ENCODE measurements at regions not wholly inside any gene's neighbourhood (a gene's known extent, or its start where the extent isn't known, plus 50 kb on each side); places are given as distances from the start of the nearest gene placed in this dataset.

- H2BK5ac ChIP-seq (ENCODE audit: low read depth, low read length, poor library complexity, severe bottlenecking), result no peak overlapping the region
- ATAC-seq (ENCODE audit: low read depth), result no peak
- CTCF ChIA-PET, result no interaction called here
- no peak overlapping the region for H2BK15ac ChIP-seq (ENCODE audit: low read depth, low read length)
- H2AFZ ChIP-seq (replicated peaks; ENCODE audit: low read length, poor library complexity), result no peak overlapping the region
- no peak overlapping the region for H4K8ac ChIP-seq (ENCODE audit: low read depth in 2 of 2, low read length in 2 of 2)
- H3K36me3 ChIP-seq (ENCODE audit: control insufficient read depth, insufficient read depth, low read length), result no peaks in the 10 kb centered on the region
- no peaks in the 10 kb centered on the region for H3K79me1 ChIP-seq (ENCODE audit: low read depth in 1 of 2, low read length in 2 of 2)
- no TSS peak for BruUV-seq (replicated peaks)
- no peak overlapping the region for H2BK120ac ChIP-seq (ENCODE audit: low read depth, low read length)
- H3K27ac ChIP-seq (ENCODE audit: insufficient read depth, low read length), result no peak overlapping the region
- no peaks in the 10 kb centered on the region for H3K9me1 ChIP-seq (ENCODE audit: insufficient read depth, low read length)
- no peak overlapping the region for H4K91ac ChIP-seq (ENCODE audit: insufficient read depth, low read depth, low read length)
- WGBS, 2 experiments (ENCODE audit: extremely low coverage in 2 of 2, insufficient read length in 1 of 2), result no CpG with 5 or more reads among the region's 3 CpGs
- no peak overlapping the region for H3K56ac ChIP-seq (ENCODE audit: extremely low read depth, insufficient read depth, low read length)
- peaks cover 13% of the 10 kb centered on the region for H3K9me3 ChIP-seq (ENCODE audit: control insufficient read depth, insufficient read depth, low read length)
- intact Hi-C loops (cut with micrococcal nuclease), result no loop called here
- dilution Hi-C loops (cut with HindIII; ENCODE audit: low sequenced_read_pairs, unreplicated experiment), result no loop called here
- no peak overlapping the region for H4K5ac ChIP-seq (ENCODE audit: low read depth, low read length)
- no peak overlapping the region for H3K14ac ChIP-seq (replicated peaks; ENCODE audit: low read depth, low read length)
- TF ChIP-seq SMC3 (IDR thresholded peaks at IDR 0.05; ENCODE audit: low read depth, low read length) (no peak), CEBPB (IDR thresholded peaks at IDR 0.05; ENCODE audit: low read depth, low read length) (no peak), FOS (IDR thresholded peaks at IDR 0.05; ENCODE audit: low read depth, low read length) (no peak), BHLHE40 (IDR thresholded peaks at IDR 0.05; ENCODE audit: low read depth, low read length) (no peak), MXI1 (IDR thresholded peaks at IDR 0.05; ENCODE audit: borderline replicate concordance, low read depth, low read length) (no peak), CTCF (conservative IDR thresholded peaks at IDR 0.05; ENCODE audit: low read depth, low read length) (no peak), MAZ (IDR thresholded peaks at IDR 0.05; ENCODE audit: borderline replicate concordance, low read depth, low read length) (no peak)
- TF ChIP-seq, protein P1, sequence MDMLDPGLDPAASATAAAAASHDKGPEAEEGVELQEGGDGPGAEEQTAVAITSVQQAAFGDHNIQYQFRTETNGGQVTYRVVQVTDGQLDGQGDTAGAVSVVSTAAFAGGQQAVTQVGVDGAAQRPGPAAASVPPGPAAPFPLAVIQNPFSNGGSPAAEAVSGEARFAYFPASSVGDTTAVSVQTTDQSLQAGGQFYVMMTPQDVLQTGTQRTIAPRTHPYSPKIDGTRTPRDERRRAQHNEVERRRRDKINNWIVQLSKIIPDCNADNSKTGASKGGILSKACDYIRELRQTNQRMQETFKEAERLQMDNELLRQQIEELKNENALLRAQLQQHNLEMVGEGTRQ (IDR thresholded peaks at IDR 0.05; ENCODE audit: low read depth, low read length), result no peak
- no peak overlapping the region for H3K23ac ChIP-seq (ENCODE audit: low read depth, low read length)
- no peaks in the 10 kb centered on the region for H4K20me1 ChIP-seq (ENCODE audit: insufficient read depth, low read length)
- no peak overlapping the region for H3K4me2 ChIP-seq (ENCODE audit: low read depth, low read length)
- in situ Hi-C loops (cut with MboI; ENCODE audit: low sequenced_read_pairs), result no loop called here
- no peak overlapping the region for H2AK5ac ChIP-seq (ENCODE audit: low read depth, low read length)
- H3K18ac ChIP-seq (ENCODE audit: low read depth, low read length), result no peak overlapping the region
- no peak overlapping the region for H3K4ac ChIP-seq (ENCODE audit: low read depth, low read length)
- no peak for DNase-seq
- H3K4me3 ChIP-seq (ENCODE audit: insufficient read depth, low read depth, low read length), result no peak overlapping the region
- H3K27me3 ChIP-seq (ENCODE audit: control insufficient read depth, insufficient read depth, low read length), result peaks cover 15% of the 10 kb centered on the region
- H2BK20ac ChIP-seq (ENCODE audit: low read depth, low read length), result no peak overlapping the region
- no peak overlapping the region for H3K9ac ChIP-seq (ENCODE audit: low read depth, low read length)
- POLR2A ChIA-PET (ENCODE audit: unreplicated experiment), result no interaction called here
- H2AK9ac ChIP-seq (replicated peaks; ENCODE audit: low read depth, low read length, poor library complexity), result no peak overlapping the region
- no peaks in the 10 kb centered on the region for H3K4me1 ChIP-seq (ENCODE audit: control insufficient read depth, insufficient read depth, low read length)
Observed at GRCh38 chr2:238994876-238995275, 147.0 kb downstream of the TWIST2 start.
